ENCODE measurements at regions not wholly inside any gene's neighbourhood (a gene's known extent, or its start where the extent isn't known, plus 50 kb on each side); places are given as distances from the start of the nearest gene placed in this dataset.

DNA sequence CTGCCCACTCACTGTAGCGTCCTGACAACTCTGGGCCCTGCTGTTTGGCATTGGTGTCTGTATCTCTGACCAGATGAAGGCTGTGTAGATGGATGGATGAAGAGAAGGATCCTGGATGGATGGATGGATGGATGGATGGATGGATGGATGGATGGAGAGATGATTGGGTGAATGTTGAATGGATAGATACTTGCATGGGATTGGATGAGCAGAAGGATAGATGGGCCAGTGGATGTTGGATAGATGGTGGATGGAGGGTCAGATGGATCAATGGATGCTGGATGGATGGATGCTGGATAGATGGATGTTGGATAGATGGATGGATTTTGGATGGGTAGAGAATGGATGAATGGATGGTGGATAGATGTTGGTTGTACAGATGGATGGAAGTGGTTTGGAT, 179.6 kb upstream of the GSE1 start:
- H3K4me3 ChIP-seq = no peak overlapping the region
- no peak for DNase-seq (ENCODE audit: low spot score in 2 of 2)
- H3K4me1 ChIP-seq = peaks cover 30% of the 10 kb centered on the region
- TF ChIP-seq POLR2A (IDR thresholded peaks at IDR 0.05) = no peak
- TF ChIP-seq, protein P1, sequence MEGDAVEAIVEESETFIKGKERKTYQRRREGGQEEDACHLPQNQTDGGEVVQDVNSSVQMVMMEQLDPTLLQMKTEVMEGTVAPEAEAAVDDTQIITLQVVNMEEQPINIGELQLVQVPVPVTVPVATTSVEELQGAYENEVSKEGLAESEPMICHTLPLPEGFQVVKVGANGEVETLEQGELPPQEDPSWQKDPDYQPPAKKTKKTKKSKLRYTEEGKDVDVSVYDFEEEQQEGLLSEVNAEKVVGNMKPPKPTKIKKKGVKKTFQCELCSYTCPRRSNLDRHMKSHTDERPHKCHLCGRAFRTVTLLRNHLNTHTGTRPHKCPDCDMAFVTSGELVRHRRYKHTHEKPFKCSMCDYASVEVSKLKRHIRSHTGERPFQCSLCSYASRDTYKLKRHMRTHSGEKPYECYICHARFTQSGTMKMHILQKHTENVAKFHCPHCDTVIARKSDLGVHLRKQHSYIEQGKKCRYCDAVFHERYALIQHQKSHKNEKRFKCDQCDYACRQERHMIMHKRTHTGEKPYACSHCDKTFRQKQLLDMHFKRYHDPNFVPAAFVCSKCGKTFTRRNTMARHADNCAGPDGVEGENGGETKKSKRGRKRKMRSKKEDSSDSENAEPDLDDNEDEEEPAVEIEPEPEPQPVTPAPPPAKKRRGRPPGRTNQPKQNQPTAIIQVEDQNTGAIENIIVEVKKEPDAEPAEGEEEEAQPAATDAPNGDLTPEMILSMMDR (IDR thresholded peaks at IDR 0.05) = no peak
- TF ChIP-seq POLR2AphosphoS5 (IDR thresholded peaks at IDR 0.05) = no peak
- no peak for TF ChIP-seq EP300 (IDR thresholded peaks at IDR 0.05)
- no peaks in the 10 kb centered on the region for H3K27me3 ChIP-seq
- no peaks in the 10 kb centered on the region for H3K9me3 ChIP-seq
- no peak overlapping the region for H3K27ac ChIP-seq
- no peaks in the 10 kb centered on the region for H3K36me3 ChIP-seq
- WGBS = 80% methylated on average over 1 of the region's 1 CpG

DNA sequence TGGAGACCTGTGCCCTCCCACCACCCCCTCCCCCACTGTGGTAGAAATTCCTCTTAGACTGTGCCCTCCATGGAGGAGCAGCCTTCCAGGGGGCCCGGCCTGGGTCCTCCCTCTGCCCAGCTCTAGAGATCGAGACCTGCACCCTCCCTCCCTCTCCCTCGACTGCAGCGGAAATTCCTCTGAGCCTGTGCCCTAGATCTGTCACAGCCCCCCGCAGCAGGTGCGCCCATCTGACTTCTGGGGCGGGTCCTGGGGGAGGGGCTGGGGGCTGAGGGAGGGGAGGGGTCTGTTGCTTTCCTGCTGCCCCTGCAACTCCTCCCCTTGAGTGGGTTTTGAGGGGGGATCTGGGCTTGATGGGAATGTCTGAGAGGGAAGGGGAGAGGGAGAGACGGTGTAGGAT, 177.8 kb upstream of the GSE1 start:
- no peak for TF ChIP-seq EP300 (IDR thresholded peaks at IDR 0.05)
- TF ChIP-seq POLR2A (IDR thresholded peaks at IDR 0.05) = no peak
- TF ChIP-seq, protein P1 (IDR thresholded peaks at IDR 0.05) = no peak
- no peak for TF ChIP-seq POLR2AphosphoS5 (IDR thresholded peaks at IDR 0.05)
- WGBS = 82% methylated on average over 8 of the region's 8 CpGs
- H3K4me1 ChIP-seq = peaks cover 30% of the 10 kb centered on the region
- H3K4me3 ChIP-seq = no peak overlapping the region
- H3K27ac ChIP-seq = no peak overlapping the region
- no peak for DNase-seq (ENCODE audit: low spot score in 2 of 2)
- no peaks in the 10 kb centered on the region for H3K27me3 ChIP-seq
- peaks cover 3% of the 10 kb centered on the region for H3K36me3 ChIP-seq
- no peaks in the 10 kb centered on the region for H3K9me3 ChIP-seq

DNA sequence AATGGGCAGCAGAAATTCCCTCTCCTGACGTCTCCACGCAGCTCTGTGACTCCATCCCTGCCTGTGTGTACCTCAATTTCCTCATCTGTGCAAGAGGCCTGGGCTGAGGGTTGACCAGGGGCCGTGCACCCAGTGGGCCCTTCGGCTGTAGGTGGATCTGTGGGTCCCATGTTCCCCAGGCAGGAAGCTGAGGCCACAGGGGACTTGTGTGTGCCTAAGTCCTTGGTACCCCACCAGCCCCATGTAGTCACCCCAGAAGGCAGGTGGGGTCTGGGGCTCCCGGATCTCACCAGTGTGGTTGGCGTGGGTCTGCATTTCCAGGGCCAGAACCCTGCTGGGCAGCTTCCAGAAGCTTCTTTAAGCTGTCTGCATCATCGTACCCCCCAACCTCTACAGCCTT, 177.4 kb upstream of the GSE1 start:
- Histone ChIP-seq H3K4me3 (no peak overlapping the region), H3K36me3 (peaks cover 3% of the 10 kb centered on the region), H3K9me3 (no peaks in the 10 kb centered on the region), H3K27me3 (no peaks in the 10 kb centered on the region), H3K4me1 (peaks cover 30% of the 10 kb centered on the region), H3K27ac (no peak overlapping the region)
- no peak for DNase-seq (ENCODE audit: low spot score in 2 of 2)
- 78% methylated on average over 4 of the region's 7 CpGs for WGBS
- TF ChIP-seq, protein P1 (IDR thresholded peaks at IDR 0.05) = no peak
- TF ChIP-seq EP300 (IDR thresholded peaks at IDR 0.05) (no peak), POLR2AphosphoS5 (IDR thresholded peaks at IDR 0.05) (no peak), POLR2A (IDR thresholded peaks at IDR 0.05) (no peak)

DNA sequence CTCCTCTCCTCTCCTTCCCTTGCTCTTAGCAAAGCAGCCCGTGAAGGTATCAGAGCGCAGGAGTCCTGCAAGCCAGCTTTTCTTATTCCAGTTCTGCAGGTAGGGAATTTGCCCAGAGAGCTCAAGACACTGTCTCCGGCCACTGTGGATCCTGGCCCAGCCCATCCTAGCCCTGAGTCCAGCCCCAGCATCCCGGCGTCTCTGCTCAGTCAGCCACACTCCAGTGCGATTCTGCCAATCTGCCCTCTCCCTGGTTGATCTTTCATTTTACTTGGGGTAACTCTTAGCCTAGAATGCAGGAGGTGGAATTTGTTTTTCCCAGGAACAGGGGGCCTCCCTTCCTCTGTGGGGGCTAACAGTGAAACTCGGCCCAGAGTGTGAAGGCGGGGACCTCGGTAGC, 176.9 kb upstream of the GSE1 start:
- H3K9me3 ChIP-seq = no peaks in the 10 kb centered on the region

DNA sequence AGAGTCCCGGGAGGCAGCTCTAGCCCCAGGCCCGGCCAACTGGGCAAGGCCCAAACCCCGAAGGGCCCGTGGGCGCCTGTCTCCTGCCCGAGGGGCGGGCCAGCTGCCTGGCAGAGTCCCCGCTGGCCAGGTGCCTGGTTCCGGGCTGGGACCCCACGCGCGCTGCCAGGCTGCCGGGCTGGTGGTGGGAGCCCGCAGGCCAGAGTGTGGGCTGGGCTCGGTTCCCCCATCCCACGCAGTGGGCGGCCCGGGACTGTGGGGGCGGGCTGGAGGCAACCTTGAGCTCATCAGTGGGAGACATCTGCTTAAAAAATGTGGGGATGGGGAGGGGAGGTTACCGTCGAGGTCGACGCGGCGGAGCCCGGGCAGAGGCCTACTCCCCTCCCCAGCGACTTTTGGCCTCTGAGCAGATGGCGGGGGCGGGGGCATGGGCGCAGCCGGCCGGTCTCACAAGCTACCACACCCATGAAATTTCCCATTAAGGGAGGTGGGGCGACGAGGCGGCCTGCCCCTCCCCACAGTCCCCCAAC, 176.4 kb upstream of the GSE1 start:
- peak in 1 of 2 donors; percentile 78 for DNase-seq (ENCODE audit: low spot score in 2 of 2)
- Histone ChIP-seq H3K27ac (peak overlapping the region; percentile 58), H3K9me3 (no peaks in the 10 kb centered on the region), H3K4me1 (peaks cover 30% of the 10 kb centered on the region), H3K27me3 (no peaks in the 10 kb centered on the region), H3K36me3 (peaks cover 3% of the 10 kb centered on the region), H3K4me3 (peak overlapping the region; percentile 23)
- WGBS = 33% methylated on average over 18 of the region's 35 CpGs
- TF ChIP-seq POLR2AphosphoS5 (IDR thresholded peaks at IDR 0.05) (no peak), POLR2A (IDR thresholded peaks at IDR 0.05) (no peak), EP300 (IDR thresholded peaks at IDR 0.05) (no peak)
- TF ChIP-seq, protein P1 (IDR thresholded peaks at IDR 0.05) = no peak

More for the DNA sequence above, 176.9 kb upstream of the GSE1 start:
- H3K4me3 ChIP-seq = no peak overlapping the region
- H3K27me3 ChIP-seq = no peaks in the 10 kb centered on the region
- WGBS = 52% methylated on average over 6 of the region's 9 CpGs
- peaks cover 30% of the 10 kb centered on the region for H3K4me1 ChIP-seq
- TF ChIP-seq POLR2A (IDR thresholded peaks at IDR 0.05) = no peak
- TF ChIP-seq, protein P1 (IDR thresholded peaks at IDR 0.05) = no peak
- no peak for TF ChIP-seq POLR2AphosphoS5 (IDR thresholded peaks at IDR 0.05)
- TF ChIP-seq EP300 (IDR thresholded peaks at IDR 0.05) = no peak
- peaks cover 3% of the 10 kb centered on the region for H3K36me3 ChIP-seq
- H3K27ac ChIP-seq = peak overlapping the region; percentile 58
- no peak for DNase-seq (ENCODE audit: low spot score in 2 of 2)
